M059J (cell line): ENCODE measurements at regions not wholly inside any gene's neighbourhood (a gene's known extent, or its start where the extent isn't known, plus 50 kb on each side); places are given as distances from the start of the nearest gene placed in this dataset.
A peak's percentile ranks its signal among the peaks of the same experiment; 100 is the strongest.
"Not testable (repeated sequence)": the region's sequence is repeated elsewhere in the genome, so short reads cannot be mapped to it uniquely, and the experiment has no call there.

Source experiments
- DNase-seq: peaks from one replicate; pipeline ENCODE4 v3.0.0-alpha.2; 2012; ENCODE audit warnings: low read depth

- DNase-seq = peak; percentile 2
Observed at GRCh38 chr13:103471896-103472295, 405.7 kb upstream of the SLC10A2 start.

GRCh38 chr13:103469771-103470170 lies 403.6 kb upstream of the SLC10A2 start:
- DNase-seq = no peak

- DNase-seq = no peak
Observed at GRCh38 chr13:103466761-103467160, 400.5 kb upstream of the SLC10A2 start.

GRCh38 chr13:103460246-103460645 lies 394.0 kb upstream of the SLC10A2 start:
- DNase-seq = not testable (repeated sequence)

- not testable (repeated sequence) for DNase-seq
Observed at GRCh38 chr13:103457050-103457449, 390.8 kb upstream of the SLC10A2 start.

- DNase-seq = no peak
Observed at GRCh38 chr13:103451656-103452055, 385.4 kb upstream of the SLC10A2 start.

GRCh38 chr13:103443604-103444003 lies 377.4 kb upstream of the SLC10A2 start:
- no peak for DNase-seq

GRCh38 chr13:103437651-103438050 lies 371.4 kb upstream of the SLC10A2 start:
- no peak for DNase-seq

- no peak for DNase-seq
Observed at GRCh38 chr13:103436057-103436654, 369.9 kb upstream of the SLC10A2 start.

- DNase-seq = no peak
Observed at GRCh38 chr13:103431856-103432255, 365.6 kb upstream of the SLC10A2 start.

- peak; percentile 1 for DNase-seq
Observed at GRCh38 chr13:103430368-103430767, 364.2 kb upstream of the SLC10A2 start.

- no peak for DNase-seq
Observed at GRCh38 chr13:103410002-103410401, 343.8 kb upstream of the SLC10A2 start.

GRCh38 chr13:103406967-103407366 lies 340.8 kb upstream of the SLC10A2 start:
- DNase-seq = no peak

- no peak for DNase-seq
Observed at GRCh38 chr13:103405297-103405696, 339.1 kb upstream of the SLC10A2 start.

GRCh38 chr13:103403814-103404213 lies 337.6 kb upstream of the SLC10A2 start:
- DNase-seq = no peak

GRCh38 chr13:103403148-103403740 lies 337.0 kb upstream of the SLC10A2 start:
- no peak for DNase-seq

GRCh38 chr13:103395139-103395538 lies 328.9 kb upstream of the SLC10A2 start:
- no peak for DNase-seq

GRCh38 chr13:103394618-103395017 lies 328.4 kb upstream of the SLC10A2 start:
- no peak for DNase-seq

GRCh38 chr13:103391936-103392335 lies 325.7 kb upstream of the SLC10A2 start:
- DNase-seq = no peak

- DNase-seq = no peak
Observed at GRCh38 chr13:103388839-103389238, 322.6 kb upstream of the SLC10A2 start.

GRCh38 chr13:103386341-103386740 lies 320.1 kb upstream of the SLC10A2 start:
- DNase-seq = peak; percentile 7

- DNase-seq = no peak
Observed at GRCh38 chr13:103373916-103374315, 307.7 kb upstream of the SLC10A2 start.

- no peak for DNase-seq
Observed at GRCh38 chr13:103371271-103371670, 305.1 kb upstream of the SLC10A2 start.

GRCh38 chr13:103370790-103371189 lies 304.6 kb upstream of the SLC10A2 start:
- DNase-seq = no peak
